Upper lobe of right lung (tissue), 1 donor: ENCODE measurements at regions not wholly inside any gene's neighbourhood (a gene's known extent, or its start where the extent isn't known, plus 50 kb on each side); places are given as distances from the start of the nearest gene placed in this dataset.
"Not testable (repeated sequence)": the region's sequence is repeated elsewhere in the genome, so short reads cannot be mapped to it uniquely, and the experiment has no call there.

Experiments
- ATAC-seq: fragments of 200-7000 bp; cut with Tn5 transposase; one replicate; pipeline ENCODE4 v1.9.1; 2020; ENCODE audit warnings: mild to moderate bottlenecking, moderate library complexity
- DNase-seq: peaks from one replicate; pipeline ENCODE4 v3.0.0-alpha.2; 2020
- H3K27ac ChIP-seq: fragments of 200-600 bp; one replicate; pipeline ENCODE4 v1.8.0; 2022
- H3K27me3 ChIP-seq: fragments of 200-600 bp; one replicate; pipeline ENCODE4 v1.8.0; 2022; ENCODE audit warnings: mild to moderate bottlenecking
- H3K36me3 ChIP-seq: fragments of 200-600 bp; one replicate; pipeline ENCODE4 v1.8.0; 2022
- H3K4me1 ChIP-seq: fragments of 200-600 bp; one replicate; pipeline ENCODE4 v1.8.0; 2022
- H3K4me3 ChIP-seq: fragments of 200-600 bp; one replicate; pipeline ENCODE4 v1.8.0; 2022; ENCODE audit warnings: mild to moderate bottlenecking
- H3K9me3 ChIP-seq: fragments of 200-600 bp; one replicate; pipeline ENCODE4 v1.8.0; 2022
- CTCF ChIP-seq: fragments of 200-600 bp; IDR thresholded peaks from one replicate; pipeline ENCODE4 v1.8.0; 2022; ENCODE audit warnings: antibody characterized with exemption
- intact Hi-C: fragments of 100-400 bp; cut with DNase I; formaldehyde crosslinking; loops from one replicate; pipeline ENCODE4 v1.11.0; 2022
- donor health status: DM: no; HTN: yes; CAD: no; lungs with severe emphysema.

GRCh38 chr1:115440733-115441132 lies 102.7 kb upstream of the NGF start:
- Histone ChIP-seq H3K4me1 (no peaks in the 10 kb centered on the region), H3K27ac (no peak overlapping the region), H3K36me3 (no peaks in the 10 kb centered on the region), H3K4me3 (no peak overlapping the region), H3K9me3 (no peaks in the 10 kb centered on the region), H3K27me3 (no peaks in the 10 kb centered on the region)
- TF ChIP-seq CTCF, result no peak
- DNase-seq (no peak), ATAC-seq (no peak)
- intact Hi-C loops, result no loop called here

- H3K4me3 ChIP-seq, H3K27ac ChIP-seq, H3K4me1 ChIP-seq, DNase-seq, intact Hi-C loops, H3K27me3 ChIP-seq, H3K9me3 ChIP-seq, H3K36me3 ChIP-seq, ATAC-seq: not testable (repeated sequence)
These were observed 101.5 kb upstream of the NGF start for GRCh38 chr1:115439520-115439919.

- Histone ChIP-seq H3K36me3 (no peaks in the 10 kb centered on the region), H3K9me3 (no peaks in the 10 kb centered on the region), H3K4me1 (no peaks in the 10 kb centered on the region), H3K27me3 (no peaks in the 10 kb centered on the region), H3K4me3 (no peak overlapping the region), H3K27ac (no peak overlapping the region)
- no peak for TF ChIP-seq CTCF
- intact Hi-C loops, result no loop called here
- no peak for ATAC-seq
- DNase-seq, result no peak
These were observed 99.1 kb upstream of the NGF start for GRCh38 chr1:115437196-115437595.

- no peaks in the 10 kb centered on the region for H3K4me1 ChIP-seq
- ATAC-seq, result no peak
- no peak for DNase-seq
- TF ChIP-seq CTCF, result no peak
- no peaks in the 10 kb centered on the region for H3K36me3 ChIP-seq
- H3K9me3 ChIP-seq, result no peaks in the 10 kb centered on the region
- H3K27ac ChIP-seq, result no peak overlapping the region
- no peak overlapping the region for H3K4me3 ChIP-seq
- no peaks in the 10 kb centered on the region for H3K27me3 ChIP-seq
- intact Hi-C loops, result no loop called here
These were observed 98.5 kb upstream of the NGF start for GRCh38 chr1:115436596-115436995.

GRCh38 chr1:115433483-115433882 lies 95.4 kb upstream of the NGF start:
- H3K4me1 ChIP-seq, result no peaks in the 10 kb centered on the region
- H3K9me3 ChIP-seq, result no peaks in the 10 kb centered on the region
- H3K27ac ChIP-seq, result no peak overlapping the region
- TF ChIP-seq CTCF, result no peak
- no peak overlapping the region for H3K4me3 ChIP-seq
- ATAC-seq (no peak), DNase-seq (no peak)
- H3K27me3 ChIP-seq, result no peaks in the 10 kb centered on the region
- intact Hi-C loops, result no loop called here
- no peaks in the 10 kb centered on the region for H3K36me3 ChIP-seq

GRCh38 chr1:115432061-115432460 lies 94.0 kb upstream of the NGF start:
- Histone ChIP-seq H3K4me3 (no peak overlapping the region), H3K4me1 (no peaks in the 10 kb centered on the region), H3K36me3 (no peaks in the 10 kb centered on the region), H3K27ac (no peak overlapping the region), H3K27me3 (no peaks in the 10 kb centered on the region), H3K9me3 (no peaks in the 10 kb centered on the region)
- DNase-seq (no peak), ATAC-seq (peak; percentile 68)
- intact Hi-C loops, result no loop called here
- no peak for TF ChIP-seq CTCF
